Prostate gland (tissue), 2 donors: ENCODE measurements at regions not wholly inside any gene's neighbourhood (a gene's known extent, or its start where the extent isn't known, plus 50 kb on each side); places are given as distances from the start of the nearest gene placed in this dataset.

ENCODE experiments used
- DNase-seq: peaks from one replicate; pipeline ENCODE4 v3.0.0-alpha.2; 2019; ENCODE audit warnings: low spot score
- H3K27ac ChIP-seq, 2 donors: fragments of 200-600 bp; sonication (generic); 2 replicates each; pipeline ENCODE4 v1.5.1; 2017 to 2019
- H3K27me3 ChIP-seq: fragments of 200-600 bp; sonication (generic); replicated peaks from 2 replicates; pipeline ENCODE4 v1.5.1; 2019; ENCODE audit not compliant: insufficient read depth
- H3K36me3 ChIP-seq, 2 donors: fragments of 200-600 bp; sonication (generic); 1 replicate in 1 of 2; 2 replicates in 1 of 2; pipeline versions ENCODE4 v1.5.1 to v1.8.1; 2017 to 2019
- H3K4me1 ChIP-seq: fragments of 200-600 bp; sonication (generic); replicated peaks from 2 replicates; pipeline ENCODE4 v1.5.1; 2019
- H3K4me3 ChIP-seq, 2 donors: fragments of 200-600 bp; sonication (generic); 2 replicates each; pipeline ENCODE4 v1.5.1; 2017 to 2019
- H3K9me3 ChIP-seq: fragments of 200-600 bp; sonication (generic); 2 replicates; pipeline ENCODE4 v1.5.1; 2017
- POLR2A ChIP-seq: fragments of 450-650 bp; IDR thresholded peaks from one replicate; pipeline ENCODE4 v1.6.1; 2016; ENCODE audit warnings: antibody characterized with exemption, mild to moderate bottlenecking
- POLR2AphosphoS5 ChIP-seq: sonication (generic); formaldehyde crosslinking; IDR thresholded peaks from one replicate; pipeline ENCODE4 v1.6.1; 2017; ENCODE audit warnings: antibody characterized with exemption
- WGBS: methylation state at CpG from one replicate; pipeline ENCODE4 v1.1.5; 2018; 5-methylcytosine and 5-hydroxymethylcytosine counted together
- intact Hi-C: fragments of 100-400 bp; cut with DNase I; formaldehyde crosslinking; loops from one replicate; pipeline ENCODE4 v1.14.2; 2022
- TF ChIP-seq, protein P1 (sequence below), 4 experiments: fragments of 200-600 bp in 2 of 4; fragments of 450-650 bp in 2 of 4; sonication (generic) in 2 of 4; IDR thresholded peaks; 1 replicate in 3 of 4; 2 replicates in 1 of 4; pipeline ENCODE4 v1.5.1; 2016 to 2019; ENCODE audit warnings: antibody characterized with exemption in 4 of 4, mild to moderate bottlenecking in 2 of 4, moderate library complexity in 2 of 4

- no peak for DNase-seq
- WGBS, result 71% methylated on average over 2 of the region's 2 CpGs
- TF ChIP-seq, protein P1, sequence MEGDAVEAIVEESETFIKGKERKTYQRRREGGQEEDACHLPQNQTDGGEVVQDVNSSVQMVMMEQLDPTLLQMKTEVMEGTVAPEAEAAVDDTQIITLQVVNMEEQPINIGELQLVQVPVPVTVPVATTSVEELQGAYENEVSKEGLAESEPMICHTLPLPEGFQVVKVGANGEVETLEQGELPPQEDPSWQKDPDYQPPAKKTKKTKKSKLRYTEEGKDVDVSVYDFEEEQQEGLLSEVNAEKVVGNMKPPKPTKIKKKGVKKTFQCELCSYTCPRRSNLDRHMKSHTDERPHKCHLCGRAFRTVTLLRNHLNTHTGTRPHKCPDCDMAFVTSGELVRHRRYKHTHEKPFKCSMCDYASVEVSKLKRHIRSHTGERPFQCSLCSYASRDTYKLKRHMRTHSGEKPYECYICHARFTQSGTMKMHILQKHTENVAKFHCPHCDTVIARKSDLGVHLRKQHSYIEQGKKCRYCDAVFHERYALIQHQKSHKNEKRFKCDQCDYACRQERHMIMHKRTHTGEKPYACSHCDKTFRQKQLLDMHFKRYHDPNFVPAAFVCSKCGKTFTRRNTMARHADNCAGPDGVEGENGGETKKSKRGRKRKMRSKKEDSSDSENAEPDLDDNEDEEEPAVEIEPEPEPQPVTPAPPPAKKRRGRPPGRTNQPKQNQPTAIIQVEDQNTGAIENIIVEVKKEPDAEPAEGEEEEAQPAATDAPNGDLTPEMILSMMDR (IDR thresholded peaks at IDR 0.05), result no peak
- TF ChIP-seq POLR2AphosphoS5 (no peak), POLR2A (no peak)
- Histone ChIP-seq H3K27me3 (no peaks in the 10 kb centered on the region), H3K9me3 (no peaks in the 10 kb centered on the region), H3K36me3 (no peaks in the 10 kb centered on the region), H3K4me3 (no peak overlapping the region), H3K27ac (no peak overlapping the region), H3K4me1 (no peaks in the 10 kb centered on the region)
- intact Hi-C loops, result no loop called here
Observed at GRCh38 chr4:36786519-36786918, 458.0 kb upstream of the NWD2 start.

DNA sequence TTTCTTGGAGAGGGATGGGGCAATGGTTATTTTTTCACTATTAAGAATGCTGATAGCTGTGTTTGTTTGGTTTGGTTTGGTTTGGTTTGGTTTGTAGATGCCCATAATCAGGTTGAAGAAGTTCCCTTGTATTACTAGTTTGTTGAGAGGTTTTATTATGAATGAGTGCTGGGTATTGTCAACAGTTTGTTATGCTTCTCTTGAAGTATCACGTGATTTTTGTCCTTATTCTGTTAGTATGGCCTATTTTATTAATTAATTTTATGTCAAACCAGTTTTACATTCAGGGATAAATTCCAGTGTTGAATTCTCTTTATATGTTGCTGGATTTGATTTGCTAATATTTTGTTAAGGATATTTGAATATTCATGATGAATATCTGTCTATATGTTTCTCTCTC lies 449.8 kb upstream of the NWD2 start:
- intact Hi-C loops, result no loop called here
- no peaks in the 10 kb centered on the region for H3K27me3 ChIP-seq
- 72% methylated on average over 1 of the region's 1 CpG for WGBS

GRCh38 chr4:36812149-36812548 lies 432.4 kb upstream of the NWD2 start:
- Histone ChIP-seq H3K9me3 (no peaks in the 10 kb centered on the region), H3K36me3 (no peaks in the 10 kb centered on the region), H3K27ac (no peak overlapping the region), H3K4me3 (no peak overlapping the region), H3K4me1 (no peaks in the 10 kb centered on the region), H3K27me3 (no peaks in the 10 kb centered on the region)
- no peak for TF ChIP-seq POLR2AphosphoS5
- TF ChIP-seq POLR2A, result no peak
- TF ChIP-seq, protein P1 (IDR thresholded peaks at IDR 0.05), result no peak
- intact Hi-C loops, result no loop called here
- no peak for DNase-seq

More for the DNA sequence above, 449.8 kb upstream of the NWD2 start:
- Histone ChIP-seq H3K36me3 (no peaks in the 10 kb centered on the region), H3K27ac (no peak overlapping the region), H3K4me3 (no peak overlapping the region), H3K4me1 (no peaks in the 10 kb centered on the region), H3K9me3 (no peaks in the 10 kb centered on the region)
- DNase-seq, result no peak
- TF ChIP-seq, protein P1 (IDR thresholded peaks at IDR 0.05), result no peak
- TF ChIP-seq POLR2AphosphoS5 (no peak), POLR2A (no peak)

DNA sequence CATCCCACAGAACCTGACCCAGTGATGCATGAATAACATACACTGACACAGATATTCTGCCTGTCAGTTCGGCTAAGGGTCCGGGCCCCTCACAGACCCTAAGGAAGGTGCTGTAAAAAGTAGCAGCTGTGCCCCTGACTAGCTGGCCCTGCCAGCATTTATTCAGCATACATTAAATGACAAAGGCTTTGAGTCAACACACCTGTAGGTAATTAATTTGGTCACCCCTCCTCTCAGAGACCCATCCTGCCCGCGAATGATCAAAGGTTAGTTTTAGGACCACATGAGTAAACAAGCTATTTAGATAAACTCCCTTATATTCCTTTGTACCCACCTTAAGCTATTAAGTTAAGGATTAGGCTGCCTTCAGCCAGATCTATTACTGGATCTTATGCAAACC lies 429.0 kb upstream of the NWD2 start:
- no peak overlapping the region for H3K4me3 ChIP-seq

More for the DNA sequence above, 429.0 kb upstream of the NWD2 start:
- Histone ChIP-seq H3K9me3 (no peaks in the 10 kb centered on the region), H3K27ac (no peak overlapping the region), H3K27me3 (no peaks in the 10 kb centered on the region), H3K36me3 (no peaks in the 10 kb centered on the region), H3K4me1 (no peaks in the 10 kb centered on the region)
- TF ChIP-seq POLR2AphosphoS5 (no peak), POLR2A (no peak)
- TF ChIP-seq, protein P1 (IDR thresholded peaks at IDR 0.05), result no peak
- intact Hi-C loops, result no loop called here
- WGBS, result 49% methylated on average over 4 of the region's 4 CpGs
- DNase-seq, result no peak
